ENCODE measurements at regions not wholly inside any gene's neighbourhood (a gene's known extent, or its start where the extent isn't known, plus 50 kb on each side); places are given as distances from the start of the nearest gene placed in this dataset.

GRCh38 chr15:87490666-87491065 is 765.9 kb downstream of the NTRK3 start:
- no peak for TF ChIP-seq POLR2A (IDR thresholded peaks at IDR 0.05; ENCODE audit: control extremely low read depth in 1 of 2, low read depth in 2 of 2, low read length in 2 of 2)
- no peak for TF ChIP-seq RAD21 (IDR thresholded peaks at IDR 0.05 in 1 of 2, conservative IDR thresholded peaks at IDR 0.05 in 1 of 2; ENCODE audit: low read depth in 2 of 2, low read length in 2 of 2)
- TF ChIP-seq USF2 (IDR thresholded peaks at IDR 0.05; ENCODE audit: low read length), result no peak
- TF ChIP-seq ZNF274 (IDR thresholded peaks at IDR 0.05; ENCODE audit: borderline replicate concordance, extremely low read depth, low read length), result no peak
- TF ChIP-seq RFX5 (IDR thresholded peaks at IDR 0.05; ENCODE audit: borderline replicate concordance, low read depth, low read length), result no peak
- TF ChIP-seq, protein P1, sequence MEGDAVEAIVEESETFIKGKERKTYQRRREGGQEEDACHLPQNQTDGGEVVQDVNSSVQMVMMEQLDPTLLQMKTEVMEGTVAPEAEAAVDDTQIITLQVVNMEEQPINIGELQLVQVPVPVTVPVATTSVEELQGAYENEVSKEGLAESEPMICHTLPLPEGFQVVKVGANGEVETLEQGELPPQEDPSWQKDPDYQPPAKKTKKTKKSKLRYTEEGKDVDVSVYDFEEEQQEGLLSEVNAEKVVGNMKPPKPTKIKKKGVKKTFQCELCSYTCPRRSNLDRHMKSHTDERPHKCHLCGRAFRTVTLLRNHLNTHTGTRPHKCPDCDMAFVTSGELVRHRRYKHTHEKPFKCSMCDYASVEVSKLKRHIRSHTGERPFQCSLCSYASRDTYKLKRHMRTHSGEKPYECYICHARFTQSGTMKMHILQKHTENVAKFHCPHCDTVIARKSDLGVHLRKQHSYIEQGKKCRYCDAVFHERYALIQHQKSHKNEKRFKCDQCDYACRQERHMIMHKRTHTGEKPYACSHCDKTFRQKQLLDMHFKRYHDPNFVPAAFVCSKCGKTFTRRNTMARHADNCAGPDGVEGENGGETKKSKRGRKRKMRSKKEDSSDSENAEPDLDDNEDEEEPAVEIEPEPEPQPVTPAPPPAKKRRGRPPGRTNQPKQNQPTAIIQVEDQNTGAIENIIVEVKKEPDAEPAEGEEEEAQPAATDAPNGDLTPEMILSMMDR (IDR thresholded peaks at IDR 0.05; ENCODE audit: control extremely low read depth in 1 of 3, insufficient read depth in 1 of 3, low read depth in 1 of 3, low read length in 3 of 3), result no peak
- no peak for TF ChIP-seq RBBP5 (IDR thresholded peaks at IDR 0.05; ENCODE audit: borderline replicate concordance, low read depth, low read length)
- TF ChIP-seq NRF1 (IDR thresholded peaks at IDR 0.05; ENCODE audit: low read depth, low read length), result no peak
- TF ChIP-seq SIN3A (conservative IDR thresholded peaks at IDR 0.05 in 1 of 2, IDR thresholded peaks at IDR 0.05 in 1 of 2; ENCODE audit: low read depth in 1 of 2, low read length in 2 of 2), result no peak
- no peak for TF ChIP-seq SRF (IDR thresholded peaks at IDR 0.05; ENCODE audit: low read depth, low read length)
